Neural cell (in vitro differentiated cells): ENCODE measurements at regions not wholly inside any gene's neighbourhood (a gene's known extent, or its start where the extent isn't known, plus 50 kb on each side); places are given as distances from the start of the nearest gene placed in this dataset.

ENCODE experiments used
- H2AFZ ChIP-seq: fragments of 200-600, 300-800 bp; sonication (generic), shearing (Covaris generic); 2 replicates; pipeline ENCODE4 v1.6.0; 2014; ENCODE audit warnings: low read depth, mild to moderate bottlenecking, antibody characterized with exemption, low read length, moderate library complexity
- H3F3A ChIP-seq: fragments of 200-600 bp; shearing (Covaris generic); 2 replicates; pipeline ENCODE4 v1.6.1; 2016; ENCODE audit warnings: mild to moderate bottlenecking, moderate library complexity, mixed read lengths, antibody characterized with exemption, low read length; ENCODE audit not compliant: insufficient read depth, poor library complexity, severe bottlenecking
- H3K27ac ChIP-seq: fragments of 200-600, 300-800 bp; sonication (generic), shearing (Covaris generic); 2 replicates; pipeline ENCODE4 v1.5.1; 2014; ENCODE audit warnings: mild to moderate bottlenecking, low read length, moderate library complexity
- H3K27me3 ChIP-seq: fragments of 300-800, 200-600 bp; sonication (generic), shearing (Covaris generic); 2 replicates; pipeline ENCODE4 v1.6.0; 2014; ENCODE audit warnings: mild to moderate bottlenecking, low read depth, low read length, moderate library complexity; ENCODE audit not compliant: insufficient read depth
- H3K36me3 ChIP-seq: fragments of 300-800, 200-600 bp; sonication (generic), shearing (Covaris generic); 2 replicates; pipeline ENCODE4 v1.5.1; 2014; ENCODE audit warnings: mild to moderate bottlenecking, antibody characterized with exemption, low read length, moderate library complexity; ENCODE audit not compliant: insufficient read depth
- H3K4me2 ChIP-seq: fragments of 300-800, 200-600 bp; sonication (generic), shearing (Covaris generic); 2 replicates; pipeline ENCODE4 v1.6.0; 2014; ENCODE audit warnings: mild to moderate bottlenecking, low read length
- H3K4me3 ChIP-seq: fragments of 300-800, 200-600 bp; sonication (generic), shearing (Covaris generic); 2 replicates; pipeline ENCODE4 v1.5.1; 2014; ENCODE audit warnings: mild to moderate bottlenecking, low read length, moderate library complexity
- H3K79me2 ChIP-seq: fragments of 200-600 bp; shearing (Covaris generic); replicated peaks from 2 replicates; pipeline ENCODE4 v1.6.0; 2014; ENCODE audit warnings: mild to moderate bottlenecking, low read length, moderate library complexity; ENCODE audit not compliant: insufficient read depth
- H3K9ac ChIP-seq: fragments of 300-800, 200-600 bp; sonication (generic), shearing (Covaris generic); 2 replicates; pipeline ENCODE4 v1.6.1; 2016; ENCODE audit warnings: mild to moderate bottlenecking, low read length, mixed read lengths
- H3K9me2 ChIP-seq: fragments of 200-600 bp; shearing (Covaris generic); 2 replicates; pipeline ENCODE4 v1.6.1; 2016; ENCODE audit warnings: mild to moderate bottlenecking, low read length, mixed read lengths; ENCODE audit not compliant: insufficient read depth
- H3K9me3 ChIP-seq: fragments of 200-600, 300-800 bp; sonication (generic), shearing (Covaris generic); 2 replicates; pipeline ENCODE4 v1.6.1; 2016; ENCODE audit warnings: mild to moderate bottlenecking, mixed run types, low read length, moderate library complexity, mixed read lengths
- H4K20me1 ChIP-seq: fragments of 200-600 bp; shearing (Covaris generic); 2 replicates; pipeline ENCODE4 v1.6.1; 2016; ENCODE audit warnings: mild to moderate bottlenecking, mixed run types; ENCODE audit not compliant: insufficient read depth
- EP300 ChIP-seq: fragments of 450-650 bp; conservative IDR thresholded peaks from 2 replicates; pipeline ENCODE4 v1.6.1; 2014; ENCODE audit warnings: antibody characterized with exemption, mild to moderate bottlenecking, moderate library complexity; ENCODE audit not compliant: poor library complexity, severe bottlenecking
- EZH2 ChIP-seq: fragments of 200-600, 300-800 bp; shearing (Covaris generic), sonication (generic); IDR thresholded peaks from 2 replicates; pipeline ENCODE4 v1.6.1; 2014; ENCODE audit warnings: antibody characterized with exemption, low read length, borderline replicate concordance, mild to moderate bottlenecking; ENCODE audit not compliant: insufficient read depth, poor library complexity, severe bottlenecking
- MXI1 ChIP-seq: fragments of 450-650 bp; conservative IDR thresholded peaks from 2 replicates; pipeline ENCODE4 v1.6.1; 2014; ENCODE audit warnings: antibody characterized with exemption, mild to moderate bottlenecking; ENCODE audit not compliant: poor library complexity, severe bottlenecking
- POLR2AphosphoS5 ChIP-seq: IDR thresholded peaks from 2 replicates; pipeline ENCODE4 v1.6.1; 2012
- RAD21 ChIP-seq: fragments of 450-650 bp; conservative IDR thresholded peaks from 2 replicates; pipeline ENCODE4 v1.6.1; 2014; ENCODE audit warnings: antibody characterized with exemption, mild to moderate bottlenecking, moderate library complexity
- SMC3 ChIP-seq: fragments of 450-650 bp; conservative IDR thresholded peaks from 2 replicates; pipeline ENCODE4 v1.6.1; 2014; ENCODE audit warnings: antibody characterized with exemption, mild to moderate bottlenecking, moderate library complexity; ENCODE audit not compliant: poor library complexity
- TAF1 ChIP-seq: IDR thresholded peaks from 2 replicates; pipeline ENCODE4 v1.6.1; 2012; ENCODE audit warnings: low read depth
- TF ChIP-seq, protein P1 (sequence below): fragments of 450-650 bp; IDR thresholded peaks from 2 replicates; pipeline ENCODE4 v1.5.1; 2014; ENCODE audit warnings: antibody characterized with exemption, mild to moderate bottlenecking, moderate library complexity; ENCODE audit not compliant: poor library complexity, severe bottlenecking
- TF ChIP-seq, protein P2 (sequence below): IDR thresholded peaks from 2 replicates; pipeline ENCODE4 v1.6.1; 2012; ENCODE audit warnings: borderline replicate concordance

DNA sequence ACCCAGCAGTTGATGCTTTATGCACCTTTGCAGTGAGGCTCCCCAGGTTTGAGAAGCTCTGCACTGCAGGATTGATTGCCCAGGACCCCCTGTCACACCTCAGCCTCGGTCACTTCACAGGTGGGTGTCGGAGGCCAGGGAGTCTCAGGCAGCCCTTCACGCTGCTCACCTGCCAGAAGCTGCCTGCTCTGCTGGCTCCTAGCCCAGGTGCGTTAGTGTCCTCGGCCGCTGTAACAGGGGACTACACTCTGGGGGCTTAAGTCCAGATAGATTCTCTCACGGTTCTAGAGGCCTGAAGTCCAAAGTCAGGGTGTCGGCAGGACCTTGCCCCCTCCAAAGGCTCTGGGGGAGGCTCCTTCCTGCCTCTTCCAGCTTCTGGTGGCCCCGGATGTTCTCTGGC is 79.9 kb downstream of the CPZ start:
- H3K36me3 ChIP-seq, result no peaks in the 10 kb centered on the region
- no peak overlapping the region for H3K9ac ChIP-seq
- no peak overlapping the region for H2AFZ ChIP-seq
- no peaks in the 10 kb centered on the region for H3K9me3 ChIP-seq
- H3K79me2 ChIP-seq, result no peaks in the 10 kb centered on the region
- H3K4me2 ChIP-seq, result no peak overlapping the region
- no peaks in the 10 kb centered on the region for H3K9me2 ChIP-seq
- peaks cover 10% of the 10 kb centered on the region for H3K27me3 ChIP-seq
- no peaks in the 10 kb centered on the region for H3F3A ChIP-seq
- H4K20me1 ChIP-seq, result no peaks in the 10 kb centered on the region
- no peak overlapping the region for H3K4me3 ChIP-seq
- no peak overlapping the region for H3K27ac ChIP-seq
- TF ChIP-seq TAF1 (no peak), RAD21 (no peak), EZH2 (no peak), POLR2AphosphoS5 (no peak), EP300 (no peak), SMC3 (no peak), MXI1 (no peak)
- TF ChIP-seq, protein P1, sequence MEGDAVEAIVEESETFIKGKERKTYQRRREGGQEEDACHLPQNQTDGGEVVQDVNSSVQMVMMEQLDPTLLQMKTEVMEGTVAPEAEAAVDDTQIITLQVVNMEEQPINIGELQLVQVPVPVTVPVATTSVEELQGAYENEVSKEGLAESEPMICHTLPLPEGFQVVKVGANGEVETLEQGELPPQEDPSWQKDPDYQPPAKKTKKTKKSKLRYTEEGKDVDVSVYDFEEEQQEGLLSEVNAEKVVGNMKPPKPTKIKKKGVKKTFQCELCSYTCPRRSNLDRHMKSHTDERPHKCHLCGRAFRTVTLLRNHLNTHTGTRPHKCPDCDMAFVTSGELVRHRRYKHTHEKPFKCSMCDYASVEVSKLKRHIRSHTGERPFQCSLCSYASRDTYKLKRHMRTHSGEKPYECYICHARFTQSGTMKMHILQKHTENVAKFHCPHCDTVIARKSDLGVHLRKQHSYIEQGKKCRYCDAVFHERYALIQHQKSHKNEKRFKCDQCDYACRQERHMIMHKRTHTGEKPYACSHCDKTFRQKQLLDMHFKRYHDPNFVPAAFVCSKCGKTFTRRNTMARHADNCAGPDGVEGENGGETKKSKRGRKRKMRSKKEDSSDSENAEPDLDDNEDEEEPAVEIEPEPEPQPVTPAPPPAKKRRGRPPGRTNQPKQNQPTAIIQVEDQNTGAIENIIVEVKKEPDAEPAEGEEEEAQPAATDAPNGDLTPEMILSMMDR, result no peak
- TF ChIP-seq, protein P2, sequence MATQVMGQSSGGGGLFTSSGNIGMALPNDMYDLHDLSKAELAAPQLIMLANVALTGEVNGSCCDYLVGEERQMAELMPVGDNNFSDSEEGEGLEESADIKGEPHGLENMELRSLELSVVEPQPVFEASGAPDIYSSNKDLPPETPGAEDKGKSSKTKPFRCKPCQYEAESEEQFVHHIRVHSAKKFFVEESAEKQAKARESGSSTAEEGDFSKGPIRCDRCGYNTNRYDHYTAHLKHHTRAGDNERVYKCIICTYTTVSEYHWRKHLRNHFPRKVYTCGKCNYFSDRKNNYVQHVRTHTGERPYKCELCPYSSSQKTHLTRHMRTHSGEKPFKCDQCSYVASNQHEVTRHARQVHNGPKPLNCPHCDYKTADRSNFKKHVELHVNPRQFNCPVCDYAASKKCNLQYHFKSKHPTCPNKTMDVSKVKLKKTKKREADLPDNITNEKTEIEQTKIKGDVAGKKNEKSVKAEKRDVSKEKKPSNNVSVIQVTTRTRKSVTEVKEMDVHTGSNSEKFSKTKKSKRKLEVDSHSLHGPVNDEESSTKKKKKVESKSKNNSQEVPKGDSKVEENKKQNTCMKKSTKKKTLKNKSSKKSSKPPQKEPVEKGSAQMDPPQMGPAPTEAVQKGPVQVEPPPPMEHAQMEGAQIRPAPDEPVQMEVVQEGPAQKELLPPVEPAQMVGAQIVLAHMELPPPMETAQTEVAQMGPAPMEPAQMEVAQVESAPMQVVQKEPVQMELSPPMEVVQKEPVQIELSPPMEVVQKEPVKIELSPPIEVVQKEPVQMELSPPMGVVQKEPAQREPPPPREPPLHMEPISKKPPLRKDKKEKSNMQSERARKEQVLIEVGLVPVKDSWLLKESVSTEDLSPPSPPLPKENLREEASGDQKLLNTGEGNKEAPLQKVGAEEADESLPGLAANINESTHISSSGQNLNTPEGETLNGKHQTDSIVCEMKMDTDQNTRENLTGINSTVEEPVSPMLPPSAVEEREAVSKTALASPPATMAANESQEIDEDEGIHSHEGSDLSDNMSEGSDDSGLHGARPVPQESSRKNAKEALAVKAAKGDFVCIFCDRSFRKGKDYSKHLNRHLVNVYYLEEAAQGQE, result no peak

DNA sequence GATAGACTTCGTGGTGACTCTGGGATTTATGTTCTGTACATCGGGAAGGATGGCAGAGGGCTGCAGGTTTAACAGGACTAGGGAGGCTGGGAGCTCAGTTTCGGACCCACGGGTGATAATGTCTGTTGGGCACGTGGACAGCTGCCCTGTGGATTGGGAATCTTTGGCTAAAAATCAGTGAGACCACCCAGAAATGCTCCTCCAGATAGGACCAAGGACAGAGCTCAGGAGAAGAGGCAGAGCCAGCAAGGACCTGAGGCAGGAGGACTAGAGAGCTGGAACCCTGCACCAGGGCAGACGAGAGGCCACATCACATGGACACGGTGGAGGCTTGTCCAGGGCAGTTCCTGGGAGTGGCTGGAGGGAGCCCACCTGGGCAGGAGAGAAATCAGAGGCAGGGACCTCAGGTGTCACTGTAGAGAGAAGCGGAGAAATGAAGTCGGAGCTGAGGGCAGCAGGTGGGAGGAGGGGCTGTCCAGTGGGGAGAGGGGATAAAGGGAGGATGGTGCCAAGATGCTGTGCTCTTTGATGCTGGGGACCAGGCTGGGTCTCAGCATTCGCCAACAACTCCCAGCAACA is 79.2 kb downstream of the CPZ start:
- Histone ChIP-seq H3K9me3 (no peaks in the 10 kb centered on the region), H3K9ac (no peak overlapping the region), H3K36me3 (no peaks in the 10 kb centered on the region), H3K27me3 (peaks cover 10% of the 10 kb centered on the region), H3K4me2 (no peak overlapping the region), H3F3A (no peaks in the 10 kb centered on the region), H3K79me2 (no peaks in the 10 kb centered on the region), H3K4me3 (no peak overlapping the region), H2AFZ (no peak overlapping the region), H4K20me1 (no peaks in the 10 kb centered on the region), H3K9me2 (no peaks in the 10 kb centered on the region), H3K27ac (no peak overlapping the region)
- TF ChIP-seq POLR2AphosphoS5 (no peak), TAF1 (no peak), EP300 (no peak), SMC3 (no peak), MXI1 (no peak), RAD21 (no peak), EZH2 (no peak)
- TF ChIP-seq, protein P1, result no peak
- TF ChIP-seq, protein P2, result no peak
